Esophagus muscularis mucosa (tissue), 4 donors: ENCODE measurements at regions not wholly inside any gene's neighbourhood (a gene's known extent, or its start where the extent isn't known, plus 50 kb on each side); places are given as distances from the start of the nearest gene placed in this dataset.

Source experiments
- DNase-seq: peaks from one replicate; pipeline ENCODE4 v3.0.0-alpha.2; 2017; ENCODE audit errors: extremely low spot score
- H3K27ac ChIP-seq, 4 donors: fragments of 200-600 bp; sonication (generic); replicated peaks in 1 of 4; 1 replicate in 3 of 4; 2 replicates in 1 of 4; pipeline ENCODE4 v1.5.1; 2016 to 2019; ENCODE audit warnings: mild to moderate bottlenecking in 1 of 4
- H3K27me3 ChIP-seq, 4 donors: fragments of 200-600 bp; sonication (generic); one replicate each; pipeline versions ENCODE4 v1.5.1 to v1.6.0; 2016 to 2019
- H3K36me3 ChIP-seq, 4 donors: fragments of 200-600 bp; sonication (generic); one replicate each; pipeline ENCODE4 v1.5.1; 2016 to 2019
- H3K4me1 ChIP-seq, 4 donors: fragments of 200-600 bp; sonication (generic); one replicate each; pipeline ENCODE4 v1.5.1; 2016 to 2019
- H3K4me3 ChIP-seq, 4 donors: fragments of 200-600 bp; sonication (generic); 1 replicate in 2 of 4; 2 replicates in 2 of 4; pipeline ENCODE4 v1.5.1; 2016 to 2019; ENCODE audit warnings: mild to moderate bottlenecking in 4 of 4, moderate library complexity in 1 of 4
- H3K9me3 ChIP-seq, 4 donors: fragments of 200-600 bp; sonication (generic); 1 replicate in 3 of 4; 2 replicates in 1 of 4; pipeline ENCODE4 v1.5.1; 2016 to 2019
- CTCF ChIP-seq, 3 experiments: fragments of 200-600 bp in 2 of 3; fragments of 450-650 bp in 1 of 3; sonication (generic) in 2 of 3; IDR thresholded peaks; one replicate each; pipeline ENCODE4 v1.5.1; 2017 to 2019; ENCODE audit warnings: antibody characterized with exemption in 3 of 3, mild to moderate bottlenecking in 2 of 3, moderate library complexity in 1 of 3
- EP300 ChIP-seq: sonication (generic); formaldehyde crosslinking; IDR thresholded peaks from one replicate; pipeline ENCODE4 v1.6.1; 2017; ENCODE audit warnings: antibody characterized with exemption
- POLR2A ChIP-seq: fragments of 450-650 bp; IDR thresholded peaks from one replicate; pipeline ENCODE4 v1.6.1; 2017; ENCODE audit warnings: antibody characterized with exemption, moderate library complexity, mild to moderate bottlenecking, low read depth
- POLR2AphosphoS5 ChIP-seq, 2 donors: sonication (generic); formaldehyde crosslinking; IDR thresholded peaks; one replicate each; pipeline ENCODE4 v1.6.1; 2017; ENCODE audit warnings: antibody characterized with exemption in 2 of 2
- WGBS: methylation state at CpG from one replicate; pipeline ENCODE4 v1.1.5; 2018; 5-methylcytosine and 5-hydroxymethylcytosine counted together
- intact Hi-C: fragments of 100-400 bp; cut with DNase I; formaldehyde crosslinking; loops from one replicate; pipeline ENCODE4 v1.15.1; 2023

DNA sequence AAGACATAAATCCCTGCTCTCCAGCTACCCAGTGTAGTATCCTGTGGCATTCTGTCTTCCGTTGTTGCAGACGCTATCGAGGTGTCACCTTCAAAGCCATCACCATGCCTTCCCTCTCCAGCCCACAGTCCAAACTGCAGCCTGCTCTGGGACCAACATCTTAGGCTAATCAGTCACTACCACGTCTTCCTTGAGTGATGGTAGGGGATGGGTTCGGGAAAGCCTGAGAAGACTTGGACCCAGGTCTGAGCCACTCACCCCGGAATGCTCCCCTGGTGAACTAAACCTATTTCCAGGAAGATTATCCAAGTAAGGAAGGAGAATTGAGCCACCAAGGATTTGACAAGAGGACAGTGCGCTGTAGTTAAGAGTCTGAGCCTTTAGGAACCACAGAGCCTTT, 52.9 kb upstream of the IRX1 start:
- no peak overlapping the region for H3K4me3 ChIP-seq
- TF ChIP-seq CTCF (IDR thresholded peaks at IDR 0.05), result no peak
- no peak for TF ChIP-seq POLR2AphosphoS5 (IDR thresholded peaks at IDR 0.05)
- no peak for TF ChIP-seq POLR2A
- TF ChIP-seq EP300, result no peak

GRCh38 chr5:3542158-3542557, 53.5 kb upstream of the IRX1 start:
- Histone ChIP-seq H3K4me3 (no peak overlapping the region), H3K27me3 (peaks cover 0 to 25% (median 0%) of the 10 kb centered on the region in 4 donors), H3K9me3 (no peaks in the 10 kb centered on the region), H3K4me1 (no peaks in the 10 kb centered on the region), H3K27ac (no peak overlapping the region), H3K36me3 (no peaks in the 10 kb centered on the region)
- TF ChIP-seq POLR2AphosphoS5 (IDR thresholded peaks at IDR 0.05) (no peak), POLR2A (no peak), EP300 (no peak), CTCF (IDR thresholded peaks at IDR 0.05) (no peak)
- intact Hi-C loops, result no loop called here
- peak; percentile 85 for DNase-seq
- WGBS, result 64% methylated on average over 3 of the region's 3 CpGs

More for the DNA sequence above, 52.9 kb upstream of the IRX1 start:
- 80% methylated on average over 7 of the region's 7 CpGs for WGBS
- peak; percentile 87 for DNase-seq
- Histone ChIP-seq H3K27me3 (peaks cover 0 to 25% (median 0%) of the 10 kb centered on the region in 4 donors), H3K4me1 (no peaks in the 10 kb centered on the region), H3K27ac (no peak overlapping the region), H3K9me3 (no peaks in the 10 kb centered on the region), H3K36me3 (no peaks in the 10 kb centered on the region)
- intact Hi-C loops, result no loop called here

DNA sequence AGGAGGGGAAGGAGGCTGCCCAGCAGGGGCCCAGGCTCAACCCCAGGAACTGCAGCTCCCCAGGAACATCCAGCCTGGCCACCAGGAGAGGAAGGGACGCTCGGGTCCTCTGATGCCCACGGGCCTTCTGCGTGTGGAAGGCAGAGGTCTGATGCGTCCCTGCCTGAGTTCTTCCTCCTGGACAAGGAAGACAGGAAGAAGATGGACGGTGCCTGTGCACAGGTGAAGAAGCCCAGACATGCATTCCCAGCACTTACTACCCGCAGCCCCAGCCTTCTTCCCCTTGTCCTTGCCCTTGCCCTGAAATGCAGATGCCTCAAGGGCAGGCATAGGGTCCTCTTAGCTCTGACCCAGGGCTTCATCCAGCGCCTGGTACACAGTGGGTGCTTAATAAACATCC, 56.7 kb upstream of the IRX1 start:
- H3K4me1 ChIP-seq, result no peaks in the 10 kb centered on the region
- no peak for TF ChIP-seq CTCF (IDR thresholded peaks at IDR 0.05)
- no peak for TF ChIP-seq POLR2A
- TF ChIP-seq EP300, result no peak
- TF ChIP-seq POLR2AphosphoS5 (IDR thresholded peaks at IDR 0.05), result no peak

DNA sequence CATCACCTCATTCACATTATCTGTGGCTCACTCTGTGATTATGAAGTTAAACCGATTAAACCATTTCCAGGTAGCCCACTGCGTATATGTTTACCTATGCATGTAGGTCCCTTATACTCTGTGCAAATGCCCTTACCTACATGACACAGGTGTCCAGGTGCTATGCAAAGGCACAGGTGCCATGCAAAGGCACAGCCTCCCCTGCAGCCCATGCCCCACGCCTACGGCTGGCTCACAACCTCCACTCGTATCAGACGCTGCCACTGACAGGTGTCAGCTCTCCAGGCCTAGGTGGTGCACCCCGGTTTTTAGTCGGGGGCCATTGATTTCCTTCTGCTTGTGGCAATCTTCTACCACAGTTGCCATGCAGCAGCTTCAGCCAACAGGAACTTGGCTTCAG, 57.7 kb upstream of the IRX1 start:
- Histone ChIP-seq H3K4me1 (no peaks in the 10 kb centered on the region), H3K27me3 (peaks cover 0 to 21% (median 0%) of the 10 kb centered on the region in 4 donors), H3K36me3 (no peaks in the 10 kb centered on the region), H3K4me3 (no peak overlapping the region), H3K9me3 (peaks cover 0 to 6% (median 0%) of the 10 kb centered on the region in 4 donors), H3K27ac (no peak overlapping the region)
- peak; percentile 74 for DNase-seq
- whole genome bisulfite sequencing, result 89% methylated on average over 8 of the region's 8 CpGs
- TF ChIP-seq POLR2A (no peak), EP300 (no peak), POLR2AphosphoS5 (IDR thresholded peaks at IDR 0.05) (no peak), CTCF (IDR thresholded peaks at IDR 0.05) (no peak)
- intact Hi-C loops, result no loop called here

More for the DNA sequence above, 56.7 kb upstream of the IRX1 start:
- WGBS, result 62% methylated on average over 3 of the region's 8 CpGs
- H3K36me3 ChIP-seq, result no peaks in the 10 kb centered on the region
- peak; percentile 75 for DNase-seq
- peaks cover 0 to 25% (median 0%) of the 10 kb centered on the region in 4 donors for H3K27me3 ChIP-seq
- H3K27ac ChIP-seq, result no peak overlapping the region
- H3K4me3 ChIP-seq, result no peak overlapping the region
- H3K9me3 ChIP-seq, result peaks cover 0 to 6% (median 0%) of the 10 kb centered on the region in 4 donors
- intact Hi-C loops, result no loop called here
